Lung microvascular endothelial cell (primary cell): ENCODE measurements at regions not wholly inside any gene's neighbourhood (a gene's known extent, or its start where the extent isn't known, plus 50 kb on each side); places are given as distances from the start of the nearest gene placed in this dataset.
"Not testable (repeated sequence)": the region's sequence is repeated elsewhere in the genome, so short reads cannot be mapped to it uniquely, and the experiment has no call there.

Experiments used
- DNase-seq, 2 donors: peaks; one replicate each; pipeline versions ENCODE4 v3.0.0 to v3.0.0-alpha.2; 2010; ENCODE audit warnings: low read depth in 2 of 2

- no peak for DNase-seq
Observed at GRCh38 chr5:166671811-166672210, 1619.6 kb upstream of the WWC1 start.

GRCh38 chr5:166672431-166672830, 1619.0 kb upstream of the WWC1 start:
- DNase-seq, result no peak

- DNase-seq, result no peak
Observed at GRCh38 chr5:166677891-166678290, 1613.6 kb upstream of the WWC1 start.

DNA sequence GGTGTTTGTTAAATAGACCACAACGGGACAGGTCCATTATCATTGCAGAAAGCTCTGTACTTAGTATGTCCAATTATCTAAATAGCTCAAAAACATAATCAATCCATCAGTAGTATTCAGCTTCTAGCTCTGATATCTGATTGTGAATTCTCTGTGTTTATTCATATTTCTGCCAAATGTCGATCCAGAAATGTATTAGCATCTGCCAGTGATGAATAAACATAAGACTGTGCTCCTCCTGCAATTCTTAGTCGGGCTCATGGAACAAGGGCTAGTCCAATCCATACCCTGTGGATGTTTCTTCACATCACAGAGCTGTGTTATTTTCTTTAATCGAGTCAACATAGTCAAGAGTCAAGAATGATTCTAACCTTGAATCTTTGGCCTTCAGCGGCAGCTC, 1612.1 kb upstream of the WWC1 start:
- DNase-seq, result no peak

GRCh38 chr5:166695326-166695725, 1596.1 kb upstream of the WWC1 start:
- no peak for DNase-seq

DNA sequence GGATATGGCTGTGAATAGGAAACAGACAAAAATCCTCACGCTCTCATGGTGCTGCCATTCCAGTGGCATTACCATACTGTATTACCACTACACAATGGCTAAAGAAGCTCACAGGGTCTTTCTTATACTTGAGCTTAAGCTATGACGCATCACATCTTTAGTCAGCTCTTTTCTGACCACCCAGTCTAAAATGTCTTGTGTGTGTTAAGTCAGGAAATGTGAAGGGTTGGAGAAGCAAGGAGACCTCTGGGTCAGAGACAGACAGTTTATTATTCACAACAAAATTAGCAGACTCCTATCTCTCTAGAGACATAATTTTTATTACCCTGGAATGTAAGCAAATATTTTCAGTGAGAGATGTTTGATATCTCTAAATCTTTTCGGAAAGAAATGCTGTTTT, 1583.2 kb upstream of the WWC1 start:
- DNase-seq, result no peak

DNA sequence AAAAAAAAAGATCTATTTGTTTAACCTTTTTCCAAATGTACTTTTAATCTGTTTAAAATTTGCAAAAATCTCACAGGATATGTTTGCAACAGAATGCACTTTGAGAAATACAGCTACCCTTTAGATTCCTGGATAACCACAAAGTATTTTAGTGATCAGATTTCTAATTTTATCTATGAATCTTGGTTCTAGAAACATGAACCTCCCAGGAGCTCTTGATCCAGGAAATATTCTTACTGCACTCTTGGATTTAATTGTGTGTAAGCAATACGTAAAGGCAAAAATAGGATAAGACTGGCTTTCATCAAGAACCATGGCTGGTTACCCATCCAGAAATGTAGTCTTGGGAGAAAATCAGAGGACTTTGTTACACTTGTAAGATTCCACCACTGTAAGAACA, 1581.8 kb upstream of the WWC1 start:
- DNase-seq, result no peak

GRCh38 chr5:166710271-166710670, 1581.2 kb upstream of the WWC1 start:
- no peak for DNase-seq

GRCh38 chr5:166712447-166713185, 1578.8 kb upstream of the WWC1 start:
- DNase-seq, result no peak

DNA sequence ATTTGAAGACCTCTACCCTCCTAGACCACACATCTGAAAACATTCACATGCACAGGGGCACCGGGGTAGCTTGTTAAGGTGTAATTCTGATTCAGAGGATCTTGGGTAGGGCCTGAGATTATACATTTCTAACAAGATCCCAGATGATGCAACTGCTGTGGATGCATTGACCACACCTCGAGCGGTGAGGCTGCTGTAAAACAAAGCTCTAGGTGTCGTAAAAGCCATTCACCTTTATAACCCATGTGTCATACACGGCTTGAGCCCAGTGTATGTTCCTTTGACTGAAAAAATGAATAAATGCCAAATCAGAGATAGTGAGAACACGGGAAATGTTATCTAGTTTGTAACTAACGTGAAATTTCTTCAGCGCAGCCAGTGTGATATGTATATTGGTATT, 1578.2 kb upstream of the WWC1 start:
- DNase-seq, result no peak

DNA sequence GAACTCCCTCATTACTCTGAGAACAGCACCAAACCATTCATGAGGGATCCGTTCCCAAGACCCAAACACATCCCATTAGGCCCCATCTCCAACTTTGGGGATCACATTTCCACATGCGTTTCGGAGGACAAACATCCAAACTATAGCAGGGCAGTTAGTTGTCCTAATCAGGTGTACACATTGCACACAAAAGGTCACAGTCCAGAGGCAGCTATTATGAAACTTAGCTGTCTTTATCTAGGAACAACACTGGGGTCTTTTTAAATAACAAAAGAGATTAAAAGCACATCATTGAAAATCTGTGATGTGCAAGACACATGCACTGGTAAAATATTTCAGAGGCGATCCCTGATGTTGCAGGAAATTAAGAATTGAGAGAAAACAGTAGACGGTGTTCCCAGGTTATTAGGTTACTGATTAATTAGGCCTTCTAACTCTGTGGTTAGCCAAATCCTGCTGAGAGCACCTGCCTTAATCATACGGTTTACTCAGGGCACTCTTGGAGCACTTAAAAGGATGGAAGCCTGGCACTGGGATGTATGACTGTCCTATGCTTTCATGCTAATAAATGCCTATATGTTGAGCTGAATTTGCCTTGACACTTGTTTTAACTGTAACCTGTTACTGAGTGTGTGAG, 1574.5 kb upstream of the WWC1 start:
- DNase-seq, result no peak

DNA sequence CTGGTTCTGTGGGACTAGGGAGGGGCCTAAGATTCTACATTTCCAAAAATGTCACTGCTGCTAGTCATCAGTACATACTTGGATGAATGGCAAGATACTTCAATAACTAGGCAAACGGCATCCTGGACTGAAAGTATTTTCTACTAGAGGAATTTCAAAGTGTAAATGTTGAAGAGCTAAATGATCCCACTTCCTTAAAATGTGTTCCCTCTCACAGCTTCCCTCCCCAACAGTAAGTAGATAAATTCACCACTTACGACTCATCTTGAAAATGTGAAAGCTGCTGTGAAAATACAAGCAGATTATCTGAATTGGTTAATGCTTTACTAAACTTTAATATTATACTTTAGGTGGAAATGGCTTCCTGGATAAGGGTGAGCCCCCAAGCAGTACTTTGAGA, 1571.5 kb upstream of the WWC1 start:
- DNase-seq, result no peak

DNA sequence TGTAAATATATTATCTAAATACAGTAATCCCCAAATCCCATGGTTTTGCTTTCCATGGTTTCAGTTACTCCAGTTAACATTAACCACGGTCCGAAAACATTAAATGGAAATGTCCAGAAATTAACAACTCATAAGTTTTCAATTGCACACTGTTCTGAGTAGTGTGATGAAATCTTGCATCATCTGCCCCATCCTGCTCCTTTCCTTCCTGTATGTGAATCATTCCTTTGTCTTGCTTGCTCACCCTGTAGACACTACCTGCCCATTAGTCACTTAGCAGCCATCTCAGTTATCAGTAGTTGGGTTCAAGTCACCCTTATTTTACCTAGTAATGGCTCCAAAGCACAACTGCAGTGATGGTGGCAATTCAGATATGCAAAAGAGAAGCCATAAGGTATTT, 1568.5 kb upstream of the WWC1 start:
- DNase-seq, result no peak

DNA sequence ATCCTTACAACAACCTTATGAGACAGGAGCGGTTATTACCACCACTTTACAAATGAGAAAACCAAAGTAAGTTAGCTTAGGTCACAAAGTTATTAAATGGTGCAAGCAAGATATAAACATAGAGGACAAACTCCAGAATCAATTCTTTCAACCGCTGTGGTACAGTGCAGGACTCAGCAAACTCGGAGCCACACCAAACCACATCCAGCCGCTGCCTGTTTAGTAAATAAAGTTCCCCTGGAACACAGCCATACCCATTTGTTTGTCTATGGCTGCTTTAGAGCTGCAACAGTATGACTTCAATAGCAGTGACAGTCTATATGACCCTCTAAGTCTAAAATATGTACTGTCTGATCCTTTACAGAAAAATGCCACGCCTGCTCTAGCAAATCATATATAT, 1567.2 kb upstream of the WWC1 start:
- no peak for DNase-seq

GRCh38 chr5:166725593-166725992, 1565.9 kb upstream of the WWC1 start:
- DNase-seq, result no peak

DNA sequence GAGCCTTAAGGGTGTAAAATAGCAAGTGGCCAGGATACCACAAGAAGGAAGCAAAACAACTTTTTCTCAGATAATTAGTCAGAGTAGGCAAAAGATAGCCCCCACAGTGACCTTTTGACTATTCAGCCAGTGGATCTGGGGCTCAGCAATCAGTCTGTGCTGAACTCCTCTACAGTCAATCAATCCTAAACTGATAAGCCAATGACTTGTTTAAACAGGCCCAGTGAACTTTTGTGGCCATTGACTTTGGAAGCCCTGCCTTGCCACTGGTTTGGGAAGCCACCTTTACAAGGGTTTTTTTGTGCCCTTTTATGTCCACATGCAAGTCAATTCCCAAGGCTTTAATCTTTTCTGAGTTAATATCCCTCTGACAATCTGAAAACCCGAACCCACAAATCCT, 1565.0 kb upstream of the WWC1 start:
- DNase-seq, result no peak

DNA sequence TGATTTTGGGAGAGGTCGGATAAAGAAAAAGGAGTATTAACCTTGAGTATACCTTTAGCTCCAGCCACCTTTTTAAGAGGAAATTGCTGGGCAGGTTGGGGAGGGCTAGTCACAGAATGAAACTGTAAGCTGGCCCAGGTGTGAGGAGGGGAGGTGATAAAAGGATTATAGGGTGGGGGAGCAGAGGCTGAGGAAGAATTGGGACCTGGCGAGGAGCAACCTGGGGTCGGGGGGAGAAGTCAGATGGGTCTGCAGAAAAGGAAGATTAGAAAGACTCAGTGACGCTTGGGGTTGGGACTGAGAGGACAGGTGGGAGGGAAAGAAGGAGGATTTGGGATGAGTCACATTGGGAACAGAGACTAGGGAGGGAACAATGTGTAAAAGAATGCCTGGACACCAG, 1548.5 kb upstream of the WWC1 start:
- not testable (repeated sequence) for DNase-seq

- no peak for DNase-seq
Observed at GRCh38 chr5:166746506-166746905, 1544.9 kb upstream of the WWC1 start.

DNA sequence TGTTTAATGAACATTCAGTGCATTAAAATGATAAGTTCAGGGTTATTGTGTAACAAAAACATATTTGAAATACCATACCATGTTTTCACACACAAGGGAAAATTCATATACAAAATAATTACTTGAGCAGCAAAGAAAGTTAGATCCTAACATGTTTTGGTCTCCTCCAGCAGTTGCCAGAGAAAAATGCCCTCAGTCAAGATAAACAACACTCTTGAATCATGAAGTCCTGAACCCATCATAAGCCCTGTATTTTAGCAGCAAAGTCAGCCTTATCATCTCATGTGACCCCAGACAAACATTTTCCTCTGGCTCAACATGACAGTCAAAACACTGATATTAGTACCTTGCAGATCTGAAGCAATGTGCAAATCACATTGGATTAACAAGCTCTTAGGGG, 1541.1 kb upstream of the WWC1 start:
- no peak for DNase-seq

DNA sequence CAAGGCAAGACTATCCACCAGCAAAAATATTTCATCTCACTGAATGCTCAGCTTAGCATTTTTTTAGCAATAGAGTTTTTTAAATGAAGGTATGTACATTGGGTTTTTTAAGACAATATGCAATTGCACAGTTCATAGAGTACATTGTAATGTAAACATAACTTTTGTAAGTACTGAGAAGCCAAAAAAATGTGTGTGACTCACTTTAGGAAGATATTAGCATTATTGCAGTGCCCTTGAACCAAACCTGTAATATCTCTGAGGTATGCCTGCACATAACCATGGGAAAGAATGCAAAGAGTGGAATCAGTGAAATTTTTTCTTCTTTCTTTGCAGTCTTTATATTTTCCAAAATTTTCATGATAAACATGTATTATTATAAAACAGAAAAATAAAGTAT, 1533.3 kb upstream of the WWC1 start:
- no peak for DNase-seq

DNA sequence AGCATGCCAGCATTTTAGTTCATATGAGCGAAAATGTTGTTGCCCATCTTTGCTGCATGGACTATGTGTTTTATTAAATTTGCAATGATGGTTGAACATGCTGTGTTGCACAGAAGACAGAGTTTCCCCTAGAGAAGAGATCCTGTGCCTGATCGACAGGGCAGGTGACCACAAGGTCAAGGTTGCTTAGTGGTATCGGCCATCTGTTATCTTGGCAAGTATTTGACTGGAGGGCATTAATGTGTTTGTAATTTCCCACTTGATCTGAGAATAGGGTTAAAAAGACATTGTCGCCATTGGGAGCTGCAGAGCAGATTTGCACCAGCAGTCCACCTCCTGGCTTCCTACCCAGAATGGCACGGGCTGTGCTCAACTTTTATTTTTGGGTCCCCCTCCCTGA, 1523.6 kb upstream of the WWC1 start:
- no peak for DNase-seq

- no peak for DNase-seq
Observed at GRCh38 chr5:166768536-166768935, 1522.9 kb upstream of the WWC1 start.

GRCh38 chr5:166772770-166773169, 1518.7 kb upstream of the WWC1 start:
- no peak for DNase-seq

DNA sequence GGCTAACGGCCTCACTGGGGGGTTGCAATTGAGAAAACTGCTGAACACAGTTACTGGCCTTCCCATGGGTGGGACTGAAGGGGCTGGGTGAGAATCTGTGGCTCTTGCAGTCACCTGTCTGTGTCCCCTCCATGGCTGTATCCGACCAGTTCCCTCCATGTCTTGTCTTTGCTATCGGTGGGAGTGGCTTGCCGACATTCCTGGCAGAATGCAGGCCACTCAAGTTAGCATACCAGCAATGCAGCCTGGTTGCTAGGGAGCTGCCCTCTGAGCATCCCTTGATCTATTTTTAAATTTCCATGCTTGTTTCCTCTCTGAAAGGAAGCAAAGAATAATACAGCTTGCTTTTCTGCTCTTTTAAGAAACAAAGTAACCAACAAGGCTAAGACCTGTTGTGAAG, 1509.7 kb upstream of the WWC1 start:
- no peak for DNase-seq
